Heart left ventricle (tissue), 13 donors: ENCODE measurements at regions not wholly inside any gene's neighbourhood (a gene's known extent, or its start where the extent isn't known, plus 50 kb on each side); places are given as distances from the start of the nearest gene placed in this dataset.

Source experiments
- POLR2A ChIP-seq, 2 donors: fragments of 450-650 bp; IDR thresholded peaks; one replicate each; pipeline ENCODE4 v1.6.1; 2017; ENCODE audit warnings: antibody characterized with exemption in 2 of 2, mild to moderate bottlenecking in 2 of 2, moderate library complexity in 2 of 2
- TF ChIP-seq, protein P1 (sequence below), 12 donors: fragments of 200-600 bp; sonication (generic) in 4 of 12; IDR thresholded peaks; one replicate each; pipeline versions ENCODE4 v1.5.0 to v1.8.0; 2018 to 2022; ENCODE audit warnings: antibody characterized with exemption in 12 of 12, mild to moderate bottlenecking in 5 of 12
- donor health status: ischemic (EF 13 %, LVEDD 7.1; RV severe dilation, severe dysfunction).
- donor health status: DM: no; HTN: yes; CAD: no.
- donor health status: DM: no; HTN: no; CAD: no.
- donor health status: ischemic (EF 25% LVEDD 6.9; RV normal size, moderate dysfunction).
- donor health status: ischemic (EF 25% LVEDD 5.7; RV mildly dilated, moderate dysfunction).
- donor health status: ischemic (EF 35%, LVEDD 5.7; RV mildly dilated, moderate dysfunction).
- donor health status: nonischemic (EF 11% LVEDD 7.7; RV severe dilation, severe dysfunction).
- donor health status: DM: yes; HTN: yes; CAD: no.
- donor health status: PGD.
- donor health status: ischemic (EF 29% LVEDD 5.4; RV normal size, mild dysfunction).
- donor health status: nonischemic (EF 23%, LVEDD 6.1; RV moderate dilation, normal function).

DNA sequence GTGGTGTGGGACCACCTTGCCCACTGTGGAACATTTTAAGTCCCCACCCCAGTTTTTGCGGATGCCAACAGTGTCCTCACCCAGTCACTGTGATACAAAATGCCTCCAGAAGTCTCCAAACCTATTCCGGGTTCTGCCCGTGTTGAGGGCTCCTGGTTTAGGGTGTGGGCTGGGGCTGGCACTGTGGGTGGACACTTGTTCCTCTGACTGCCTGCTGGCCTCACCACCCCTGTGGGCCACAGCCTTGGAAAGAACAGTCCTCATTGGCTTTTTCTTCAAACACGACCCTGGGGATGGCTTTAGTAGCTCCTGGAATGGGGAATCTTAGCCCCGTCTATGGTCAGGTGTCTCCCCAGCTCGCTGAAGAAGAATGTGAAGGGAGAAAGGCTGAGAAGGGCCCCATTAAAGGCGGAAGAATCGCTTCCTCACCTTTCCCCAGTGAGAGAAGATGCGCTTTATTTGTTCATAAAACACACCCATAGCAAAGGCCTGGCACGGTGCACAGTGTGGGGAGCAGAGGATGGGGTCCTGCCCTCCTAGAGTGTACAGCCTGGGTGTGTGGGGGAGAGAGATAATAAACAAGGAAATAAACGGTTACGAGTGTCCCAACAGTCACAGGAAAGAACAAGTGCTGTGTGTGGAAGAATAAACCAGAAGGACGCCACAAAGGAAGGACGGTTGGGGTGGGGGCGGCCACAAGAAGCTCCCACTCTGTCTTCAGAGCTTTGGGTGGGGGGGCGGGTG lies 56.3 kb upstream of the SLC22A11 start:
- TF ChIP-seq, protein P1, sequence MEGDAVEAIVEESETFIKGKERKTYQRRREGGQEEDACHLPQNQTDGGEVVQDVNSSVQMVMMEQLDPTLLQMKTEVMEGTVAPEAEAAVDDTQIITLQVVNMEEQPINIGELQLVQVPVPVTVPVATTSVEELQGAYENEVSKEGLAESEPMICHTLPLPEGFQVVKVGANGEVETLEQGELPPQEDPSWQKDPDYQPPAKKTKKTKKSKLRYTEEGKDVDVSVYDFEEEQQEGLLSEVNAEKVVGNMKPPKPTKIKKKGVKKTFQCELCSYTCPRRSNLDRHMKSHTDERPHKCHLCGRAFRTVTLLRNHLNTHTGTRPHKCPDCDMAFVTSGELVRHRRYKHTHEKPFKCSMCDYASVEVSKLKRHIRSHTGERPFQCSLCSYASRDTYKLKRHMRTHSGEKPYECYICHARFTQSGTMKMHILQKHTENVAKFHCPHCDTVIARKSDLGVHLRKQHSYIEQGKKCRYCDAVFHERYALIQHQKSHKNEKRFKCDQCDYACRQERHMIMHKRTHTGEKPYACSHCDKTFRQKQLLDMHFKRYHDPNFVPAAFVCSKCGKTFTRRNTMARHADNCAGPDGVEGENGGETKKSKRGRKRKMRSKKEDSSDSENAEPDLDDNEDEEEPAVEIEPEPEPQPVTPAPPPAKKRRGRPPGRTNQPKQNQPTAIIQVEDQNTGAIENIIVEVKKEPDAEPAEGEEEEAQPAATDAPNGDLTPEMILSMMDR (IDR thresholded peaks at IDR 0.05), result no peak
- TF ChIP-seq POLR2A (IDR thresholded peaks at IDR 0.05), result no peak
